Activated CD4-positive, alpha-beta T cell treated with anti-CD3 and anti-CD28 coated beads for 36 hours (primary cell): ENCODE measurements at regions not wholly inside any gene's neighbourhood (a gene's known extent, or its start where the extent isn't known, plus 50 kb on each side); places are given as distances from the start of the nearest gene placed in this dataset.

ENCODE experiments used
- ATAC-seq: fragments of 200-7000 bp; cut with Tn5 transposase; one replicate; pipeline ENCODE4 v1.10.0; 2021; ENCODE audit warnings: mild to moderate bottlenecking, moderate library complexity
- CTCF ChIA-PET: fragments of 350-600 bp; sonication (Branson Sonifier 250); formaldehyde crosslinking; loops from one replicate; lab custom pipeline; 2021; ENCODE audit warnings: antibody characterized with exemption; lab: Charles Lee
- POLR2A ChIA-PET: fragments of 350-600 bp; sonication (Branson Sonifier 250); formaldehyde crosslinking; loops from one replicate; lab custom pipeline; 2021; ENCODE audit warnings: antibody characterized with exemption, inconsistent platforms; lab: Charles Lee
- DNase-seq: peaks from one replicate; pipeline ENCODE4 v3.0.0-alpha.2; 2020
- H3K27ac Mint-ChIP-seq: one replicate; pipeline ENCODE4 v1.8.0; 2021; ENCODE audit warnings: mixed read lengths
- H3K27me3 Mint-ChIP-seq: one replicate; pipeline ENCODE4 v1.8.0; 2021; ENCODE audit warnings: mixed read lengths
- H3K36me3 Mint-ChIP-seq: one replicate; pipeline ENCODE4 v1.8.0; 2021; ENCODE audit warnings: low read depth, mixed read lengths
- H3K4me1 Mint-ChIP-seq: one replicate; pipeline ENCODE4 v1.8.0; 2021; ENCODE audit warnings: mixed read lengths
- H3K4me3 Mint-ChIP-seq: one replicate; pipeline ENCODE4 v1.8.0; 2021; ENCODE audit warnings: mild to moderate bottlenecking, moderate library complexity, mixed read lengths
- H3K9me3 Mint-ChIP-seq: one replicate; pipeline ENCODE4 v1.8.0; 2021; ENCODE audit warnings: low read depth, mixed read lengths
- intact Hi-C, 2 experiments: fragments of 100-400 bp; cut with DNase I in 1 of 2; cut with micrococcal nuclease in 1 of 2; formaldehyde crosslinking; loops; one replicate each; pipeline versions ENCODE4 v1.14.2 to v1.15.1; 2022 to 2024; cut with DNase I, micrococcal nuclease

DNA sequence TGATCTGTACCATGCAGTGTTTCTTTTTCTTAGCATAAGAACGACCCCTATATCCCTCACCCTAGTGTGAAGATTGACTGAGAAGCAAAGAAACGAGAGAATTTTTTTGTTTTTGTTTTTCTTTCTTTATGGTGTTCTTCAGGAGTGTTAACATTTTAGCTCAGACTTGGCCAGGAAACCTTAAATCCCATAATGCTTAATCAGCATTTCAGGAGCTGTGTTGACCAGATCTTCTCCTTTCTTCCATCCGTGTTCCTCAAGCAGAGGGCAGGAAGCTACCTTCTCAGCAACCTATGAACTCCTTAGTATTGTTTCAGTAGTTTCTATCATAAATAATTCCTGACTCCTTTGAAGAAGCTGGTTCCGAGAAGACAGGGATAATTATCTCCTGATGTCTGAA, 1501.5 kb downstream of the STIM2 start:
- DNase-seq (no peak), ATAC-seq (no peak)
- Mint-ChIP-seq H3K9me3 (peaks cover 6% of the 10 kb centered on the region), H3K4me1 (no peaks in the 10 kb centered on the region), H3K27ac (no peak overlapping the region), H3K27me3 (no peaks in the 10 kb centered on the region), H3K4me3 (no peak overlapping the region), H3K36me3 (no peaks in the 10 kb centered on the region)
- intact Hi-C loops = no loop called here
- ChIA-PET POLR2A (no interaction called here), CTCF (no interaction called here)

DNA sequence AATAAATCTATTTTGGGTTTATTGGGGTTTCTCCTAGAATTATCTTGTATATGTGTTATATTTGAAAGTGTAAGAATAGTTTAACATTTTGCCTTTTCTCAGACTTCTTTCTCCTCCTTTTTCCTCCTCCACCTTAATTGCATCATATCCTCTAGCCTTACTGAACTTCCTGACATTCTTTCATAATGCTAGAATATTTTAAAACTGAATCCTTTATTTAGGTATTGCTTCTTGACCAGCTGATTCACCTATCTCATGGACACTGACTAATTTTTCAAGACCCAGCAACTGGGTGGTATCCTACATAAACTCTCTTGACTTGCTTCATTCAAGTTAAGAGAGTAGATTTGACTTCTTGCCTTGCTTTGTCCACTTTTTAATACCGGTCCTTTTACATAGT, 1508.9 kb downstream of the STIM2 start:
- intact Hi-C loops = no loop called here
- Mint-ChIP-seq H3K36me3 (no peaks in the 10 kb centered on the region), H3K9me3 (peaks cover 13% of the 10 kb centered on the region), H3K27me3 (no peaks in the 10 kb centered on the region), H3K4me3 (no peak overlapping the region), H3K4me1 (no peaks in the 10 kb centered on the region), H3K27ac (no peak overlapping the region)
- POLR2A ChIA-PET = no interaction called here
- DNase-seq (no peak), ATAC-seq (no peak)
- CTCF ChIA-PET = no interaction called here

DNA sequence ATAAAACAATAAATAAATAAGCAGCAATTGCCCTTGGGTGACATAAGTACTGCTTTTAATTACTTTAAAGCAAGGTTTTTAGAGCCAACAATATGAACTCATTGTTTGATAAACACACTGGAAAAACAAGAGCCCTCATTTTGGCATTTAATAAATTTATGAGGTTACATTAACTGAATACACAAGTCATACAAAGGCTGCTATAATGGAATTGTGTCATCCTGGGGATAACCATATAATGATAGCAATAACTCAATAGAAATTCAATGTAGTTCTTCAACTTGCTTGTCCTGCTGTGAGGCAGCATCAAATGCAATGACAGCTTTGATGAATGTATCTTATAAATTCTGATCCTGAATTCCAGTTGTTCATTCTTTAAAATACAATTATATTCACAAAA, 1512.5 kb downstream of the STIM2 start:
- CTCF ChIA-PET = no interaction called here
- Mint-ChIP-seq H3K4me3 (no peak overlapping the region), H3K9me3 (peaks cover 23% of the 10 kb centered on the region), H3K36me3 (no peaks in the 10 kb centered on the region), H3K4me1 (no peaks in the 10 kb centered on the region), H3K27ac (no peak overlapping the region), H3K27me3 (no peaks in the 10 kb centered on the region)
- intact Hi-C loops = no loop called here
- DNase-seq (no peak), ATAC-seq (no peak)
- POLR2A ChIA-PET = no interaction called here

DNA sequence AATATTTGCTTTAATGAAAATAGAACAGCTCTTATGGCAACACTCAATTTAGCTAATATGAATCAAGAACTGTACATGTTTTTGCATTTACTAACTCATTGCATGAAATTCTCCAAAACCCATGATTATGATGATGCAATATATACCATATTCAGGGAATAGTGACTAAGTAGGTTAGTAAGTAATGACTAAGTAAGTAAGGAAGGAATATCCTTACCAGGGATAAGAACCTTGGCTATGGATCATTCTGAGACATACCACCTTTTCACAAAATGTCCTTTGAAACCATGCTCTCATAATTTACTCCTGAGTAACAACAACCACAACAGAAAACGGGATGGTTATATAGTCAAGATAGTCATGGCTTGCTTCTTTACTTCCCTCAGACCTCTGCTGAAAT, 1513.0 kb downstream of the STIM2 start:
- no peak for ATAC-seq

DNA sequence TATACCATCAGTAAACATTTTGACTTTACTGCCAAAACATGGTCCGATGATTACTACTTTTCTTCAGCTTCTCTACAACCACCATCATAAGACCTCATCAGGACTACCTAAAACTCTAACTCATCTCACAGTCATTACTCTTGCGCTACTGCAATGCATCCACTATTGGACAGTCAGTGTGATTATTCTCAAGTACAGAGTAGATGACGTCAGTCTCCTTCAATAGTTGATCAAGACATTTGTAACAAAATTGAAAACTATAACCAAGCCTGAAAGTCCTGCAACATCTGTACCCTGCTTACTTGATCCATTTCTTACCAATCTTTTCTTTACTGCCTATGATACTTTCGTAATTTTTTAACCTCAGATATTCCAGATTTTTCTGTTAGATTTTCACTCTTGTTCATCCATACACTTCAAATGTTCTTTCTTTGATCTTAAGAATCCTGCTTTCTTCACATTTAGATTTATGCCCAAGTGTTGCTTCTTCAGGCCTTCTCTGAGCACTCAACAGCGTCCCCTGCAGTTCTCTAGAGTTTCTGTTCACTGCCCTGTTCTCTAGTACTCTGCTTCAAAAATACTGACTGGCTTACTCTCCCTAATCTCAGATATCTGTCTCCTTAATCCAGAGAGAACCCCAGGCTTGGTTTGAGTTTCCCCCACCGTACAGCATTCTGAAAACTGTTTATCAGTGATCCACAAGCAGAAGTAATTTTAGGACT, 1517.6 kb downstream of the STIM2 start:
- ATAC-seq = no peak
- H3K36me3 Mint-ChIP-seq = no peaks in the 10 kb centered on the region
- DNase-seq = no peak
- ChIA-PET POLR2A (no interaction called here), CTCF (no interaction called here)
- H3K4me1 Mint-ChIP-seq = no peaks in the 10 kb centered on the region
- no peak overlapping the region for H3K27ac Mint-ChIP-seq
- intact Hi-C loops = no loop called here
- no peaks in the 10 kb centered on the region for H3K27me3 Mint-ChIP-seq
- no peak overlapping the region for H3K4me3 Mint-ChIP-seq
- H3K9me3 Mint-ChIP-seq = peaks cover 22% of the 10 kb centered on the region

More for the DNA sequence above, 1513.0 kb downstream of the STIM2 start:
- Mint-ChIP-seq H3K4me1 (no peaks in the 10 kb centered on the region), H3K27me3 (no peaks in the 10 kb centered on the region), H3K27ac (no peak overlapping the region), H3K36me3 (no peaks in the 10 kb centered on the region), H3K9me3 (peaks cover 24% of the 10 kb centered on the region), H3K4me3 (no peak overlapping the region)
- ChIA-PET POLR2A (no interaction called here), CTCF (no interaction called here)
- intact Hi-C loops = no loop called here
- no peak for DNase-seq

DNA sequence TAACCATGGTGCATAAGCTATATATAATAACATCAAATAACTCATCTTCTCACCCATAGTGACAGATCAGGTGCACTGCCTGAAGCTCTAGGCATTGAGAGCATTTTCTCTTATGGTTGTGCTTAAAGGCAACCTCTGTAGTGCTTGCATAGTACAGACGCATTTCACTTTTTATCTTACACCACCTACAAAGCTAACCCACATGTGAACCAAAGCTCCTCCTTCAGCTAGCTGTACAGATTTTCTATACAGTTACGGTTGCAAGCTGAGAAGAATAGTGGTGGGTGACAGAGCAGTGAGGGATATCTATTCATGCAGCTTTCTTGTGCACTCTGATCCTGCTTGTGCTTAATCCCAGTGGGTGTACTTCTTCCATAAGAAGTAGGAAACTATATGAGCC, 1525.2 kb downstream of the STIM2 start:
- H3K27me3 Mint-ChIP-seq = no peaks in the 10 kb centered on the region
- H3K9me3 Mint-ChIP-seq = peaks cover 4% of the 10 kb centered on the region
- no peaks in the 10 kb centered on the region for H3K4me1 Mint-ChIP-seq
- H3K36me3 Mint-ChIP-seq = no peaks in the 10 kb centered on the region
- intact Hi-C loops = no loop called here
- POLR2A ChIA-PET = no interaction called here
- H3K27ac Mint-ChIP-seq = no peak overlapping the region
- CTCF ChIA-PET = no interaction called here
- H3K4me3 Mint-ChIP-seq = no peak overlapping the region
- ATAC-seq (no peak), DNase-seq (no peak)

DNA sequence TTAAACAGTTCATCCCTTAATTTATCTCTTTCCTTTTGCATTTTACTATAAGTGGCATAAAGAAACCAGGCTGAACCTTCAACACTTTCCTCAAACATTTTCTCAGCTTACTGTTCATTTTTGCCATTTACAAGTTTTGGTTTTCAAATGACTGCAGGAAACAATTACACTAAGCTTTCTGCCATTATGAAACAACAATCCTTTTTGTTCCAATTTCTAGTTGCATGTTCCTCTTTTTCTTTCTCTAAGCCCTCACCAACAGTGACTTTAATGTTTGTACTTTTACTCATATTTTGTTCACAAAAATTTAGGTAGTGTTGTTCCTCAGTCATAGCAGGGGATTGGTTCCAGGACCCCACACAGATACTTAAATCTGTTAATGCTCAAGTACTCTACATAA, 1526.1 kb downstream of the STIM2 start:
- Mint-ChIP-seq H3K27ac (no peak overlapping the region), H3K36me3 (no peaks in the 10 kb centered on the region), H3K4me3 (no peak overlapping the region), H3K9me3 (peaks cover 4% of the 10 kb centered on the region), H3K4me1 (no peaks in the 10 kb centered on the region), H3K27me3 (no peaks in the 10 kb centered on the region)
- intact Hi-C loops = no loop called here
- ChIA-PET POLR2A (no interaction called here), CTCF (no interaction called here)
- no peak for DNase-seq
- no peak for ATAC-seq

DNA sequence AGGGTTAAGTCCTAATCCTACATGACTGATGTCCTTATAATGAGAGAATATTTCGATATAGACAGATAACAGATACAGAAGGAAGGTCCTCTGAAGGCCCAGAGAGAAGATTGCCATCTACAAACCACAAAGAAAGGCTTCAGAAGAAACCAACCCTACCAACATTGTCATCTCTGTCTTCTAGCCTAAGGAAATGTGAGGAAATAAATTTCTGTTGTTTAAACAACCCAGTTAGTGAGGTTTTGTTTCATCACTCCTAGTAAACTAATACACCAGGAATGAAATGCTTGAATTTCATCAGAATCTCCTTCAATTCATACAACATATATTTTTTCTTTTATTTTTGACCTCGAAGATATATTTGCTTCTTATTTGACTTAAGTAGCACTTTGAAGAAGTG, 1527.8 kb downstream of the STIM2 start:
- Mint-ChIP-seq H3K4me1 (no peaks in the 10 kb centered on the region), H3K27ac (no peak overlapping the region), H3K4me3 (no peak overlapping the region), H3K36me3 (no peaks in the 10 kb centered on the region), H3K9me3 (peaks cover 4% of the 10 kb centered on the region), H3K27me3 (no peaks in the 10 kb centered on the region)
- intact Hi-C loops = no loop called here
- DNase-seq (no peak), ATAC-seq (no peak)
- ChIA-PET CTCF (no interaction called here), POLR2A (no interaction called here)

DNA sequence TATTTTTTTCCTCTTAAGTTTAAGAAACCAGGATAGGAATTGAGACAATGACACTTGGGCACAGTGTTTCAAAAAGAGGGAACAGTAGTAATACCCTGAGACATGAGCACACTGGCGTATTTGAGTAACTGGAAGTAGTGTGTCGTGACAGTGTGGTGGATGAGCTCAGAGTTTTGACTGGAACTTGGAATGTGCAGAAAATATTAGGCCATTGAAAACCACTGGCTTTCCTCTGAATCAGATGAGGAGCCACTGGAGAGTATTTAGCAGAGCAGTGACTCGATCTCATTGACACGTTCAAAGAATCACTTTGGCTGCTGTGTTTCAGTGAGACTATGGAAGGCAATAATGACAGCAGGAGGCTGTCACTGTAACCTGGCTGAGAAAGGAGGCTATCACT, 1531.2 kb downstream of the STIM2 start:
- CTCF ChIA-PET = no interaction called here
- no peaks in the 10 kb centered on the region for H3K36me3 Mint-ChIP-seq
- no peak for DNase-seq
- no peak overlapping the region for H3K27ac Mint-ChIP-seq
- no peak overlapping the region for H3K4me3 Mint-ChIP-seq
- intact Hi-C loops = no loop called here
- H3K4me1 Mint-ChIP-seq = no peaks in the 10 kb centered on the region
- peaks cover 5% of the 10 kb centered on the region for H3K9me3 Mint-ChIP-seq
- POLR2A ChIA-PET = no interaction called here
- no peak for ATAC-seq
- H3K27me3 Mint-ChIP-seq = no peaks in the 10 kb centered on the region

DNA sequence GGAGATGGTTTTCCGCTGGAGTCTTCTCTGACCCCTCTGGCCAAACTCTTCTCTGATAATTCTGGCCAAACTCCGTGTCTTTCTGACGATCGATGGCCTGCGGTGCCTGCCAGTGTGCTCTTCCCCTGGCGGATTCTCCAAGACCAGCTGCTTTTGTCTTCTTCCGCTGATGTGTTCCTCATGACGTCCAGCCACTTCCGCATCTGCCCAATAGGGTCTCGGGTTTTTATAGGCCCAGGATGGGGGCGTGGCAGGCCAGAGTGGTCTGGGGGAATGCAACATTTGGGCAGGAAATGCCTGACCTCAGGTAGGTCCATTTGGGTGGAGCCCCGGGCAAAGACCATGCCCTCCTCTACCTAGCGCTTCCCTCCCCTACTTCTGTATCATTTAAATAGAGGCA, 1542.1 kb downstream of the STIM2 start:
- intact Hi-C loops = no loop called here
- H3K4me1 Mint-ChIP-seq = no peaks in the 10 kb centered on the region

DNA sequence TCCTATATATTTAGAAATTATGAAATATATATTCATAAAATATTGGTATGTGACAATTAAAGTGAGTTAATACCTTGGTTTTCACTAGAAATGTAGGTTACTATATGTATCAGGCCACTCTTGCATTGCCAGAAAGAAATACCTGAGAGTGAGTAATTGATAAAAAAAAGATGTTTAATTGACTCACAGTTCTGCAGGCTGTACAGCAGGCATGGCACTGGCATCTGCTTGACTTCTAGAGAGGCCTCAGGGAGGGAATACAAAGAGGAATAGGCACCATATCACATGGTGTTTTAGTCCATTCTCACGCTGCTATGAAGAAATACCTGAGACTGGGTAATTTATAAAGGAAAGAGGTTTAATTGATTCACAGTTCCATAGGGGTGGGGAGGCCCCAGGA, 1560.6 kb downstream of the STIM2 start:
- DNase-seq (no peak), ATAC-seq (no peak)
- Mint-ChIP-seq H3K27ac (no peak overlapping the region), H3K36me3 (no peaks in the 10 kb centered on the region), H3K9me3 (peaks cover 7% of the 10 kb centered on the region), H3K4me3 (no peak overlapping the region), H3K4me1 (no peaks in the 10 kb centered on the region), H3K27me3 (no peaks in the 10 kb centered on the region)
- intact Hi-C loops = no loop called here
- POLR2A ChIA-PET = no interaction called here
- CTCF ChIA-PET = no interaction called here

More for the DNA sequence above, 1542.1 kb downstream of the STIM2 start:
- no peaks in the 10 kb centered on the region for H3K36me3 Mint-ChIP-seq
- H3K27me3 Mint-ChIP-seq = no peaks in the 10 kb centered on the region
- H3K27ac Mint-ChIP-seq = no peak overlapping the region
- ATAC-seq = no peak
- no peak for DNase-seq
- ChIA-PET CTCF (no interaction called here), POLR2A (no interaction called here)
- H3K9me3 Mint-ChIP-seq = peaks cover 6% of the 10 kb centered on the region
- no peak overlapping the region for H3K4me3 Mint-ChIP-seq

DNA sequence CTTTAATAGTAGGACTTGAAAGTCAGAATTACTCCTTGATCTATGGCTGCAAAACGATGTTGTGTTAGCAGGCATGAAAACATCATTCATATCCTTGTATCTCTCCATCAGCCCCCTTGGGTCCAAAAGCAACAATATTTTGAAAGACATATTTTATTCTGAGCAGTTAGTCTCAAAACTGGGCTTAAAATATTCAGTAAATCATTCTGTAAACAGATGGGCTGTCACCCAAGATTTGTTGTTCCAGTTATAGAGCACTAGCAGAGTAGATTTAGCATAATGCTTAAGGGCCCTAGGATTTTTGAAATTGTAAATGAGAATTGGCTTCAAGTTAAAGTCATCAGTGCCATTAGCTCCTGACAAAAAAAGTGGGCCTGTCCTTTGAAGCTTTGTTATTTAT, 1565.6 kb downstream of the STIM2 start:
- no peaks in the 10 kb centered on the region for H3K4me1 Mint-ChIP-seq
- H3K4me3 Mint-ChIP-seq = no peak overlapping the region
- H3K27ac Mint-ChIP-seq = no peak overlapping the region
- no peaks in the 10 kb centered on the region for H3K27me3 Mint-ChIP-seq
- POLR2A ChIA-PET = no interaction called here
- DNase-seq (no peak), ATAC-seq (no peak)
- CTCF ChIA-PET = no interaction called here
- no peaks in the 10 kb centered on the region for H3K36me3 Mint-ChIP-seq
- intact Hi-C loops = no loop called here
- peaks cover 6% of the 10 kb centered on the region for H3K9me3 Mint-ChIP-seq
